LHCN-M2 (cell line): ENCODE measurements at regions not wholly inside any gene's neighbourhood (a gene's known extent, or its start where the extent isn't known, plus 50 kb on each side); places are given as distances from the start of the nearest gene placed in this dataset.

ENCODE experiments used
- DNase-seq: peaks from one replicate; pipeline ENCODE4 v3.0.0-alpha.2; 2012; ENCODE audit warnings: low read depth

GRCh38 chr9:88733651-88734421 lies 198.9 kb downstream of the NXNL2 start:
- DNase-seq = peak; percentile 37

- no peak for DNase-seq
These were observed 199.5 kb downstream of the NXNL2 start for GRCh38 chr9:88734527-88734926.

DNA sequence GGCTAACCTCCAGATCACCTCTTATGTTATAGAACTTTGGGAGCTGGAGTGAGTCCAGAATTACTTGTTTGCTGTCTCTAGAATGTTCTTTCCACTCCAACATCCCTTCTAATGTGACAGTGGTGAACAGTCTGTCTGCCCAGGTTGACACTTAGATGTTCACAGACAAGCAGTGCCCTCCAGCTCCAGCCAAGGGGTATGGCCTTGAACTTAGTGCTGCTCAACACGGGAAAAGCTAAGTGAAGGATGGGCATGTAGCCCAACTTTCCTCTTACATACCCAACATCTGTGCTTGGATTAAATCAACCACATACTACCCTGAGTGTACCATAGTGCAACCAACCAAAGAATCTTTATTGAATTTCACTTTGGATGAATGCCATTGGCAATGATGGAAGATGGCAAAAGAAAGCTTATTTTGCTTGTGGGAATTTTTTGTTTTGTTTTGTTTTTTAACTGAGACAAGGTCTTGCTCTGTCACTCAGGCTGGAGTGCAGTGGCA lies 201.2 kb downstream of the NXNL2 start:
- DNase-seq = peak; percentile 69

GRCh38 chr9:88737031-88737430 lies 202.1 kb downstream of the NXNL2 start:
- no peak for DNase-seq

GRCh38 chr9:88737876-88738275 lies 202.9 kb downstream of the NXNL2 start:
- no peak for DNase-seq

DNA sequence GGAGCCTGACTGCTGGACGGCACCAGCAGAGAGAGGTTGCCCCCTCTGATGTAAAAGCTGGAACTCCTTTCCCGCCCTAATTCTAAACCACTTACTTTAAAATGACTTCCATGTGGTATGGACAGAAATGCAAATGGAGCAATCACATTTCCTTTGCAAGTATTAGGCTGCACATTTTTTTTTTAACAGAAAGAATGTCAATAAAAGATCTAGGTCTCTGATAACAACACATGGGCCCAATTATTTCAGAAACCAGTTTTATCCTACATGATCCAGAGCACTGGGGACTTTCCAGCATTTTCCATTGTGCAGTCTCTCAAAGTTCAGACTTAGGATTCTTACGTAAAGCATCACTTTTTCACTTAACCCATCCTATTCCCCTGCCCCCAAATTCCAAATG lies 203.7 kb downstream of the NXNL2 start:
- no peak for DNase-seq

GRCh38 chr9:88739373-88739772 lies 204.4 kb downstream of the NXNL2 start:
- no peak for DNase-seq

- no peak for DNase-seq
These were observed 205.9 kb downstream of the NXNL2 start for GRCh38 chr9:88740844-88741243.

DNA sequence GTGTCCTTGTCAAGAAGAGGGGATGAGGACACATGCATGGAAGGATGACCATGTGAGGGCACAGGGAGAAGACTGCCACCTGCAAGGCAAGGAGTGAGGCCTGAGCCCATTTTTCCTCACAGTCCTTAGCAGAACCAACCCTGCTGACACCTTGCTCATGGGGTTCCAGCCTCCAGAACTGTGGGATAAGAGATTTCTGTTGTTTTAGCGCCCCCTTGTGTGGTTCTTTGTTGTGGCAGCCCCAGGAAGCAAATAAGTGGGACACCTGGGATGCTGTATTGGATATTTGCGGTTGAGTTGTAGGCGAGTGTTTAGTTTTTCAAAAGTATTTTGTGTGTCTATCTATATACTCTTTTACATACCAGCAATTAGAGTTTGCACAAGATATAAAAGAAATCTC lies 206.4 kb downstream of the NXNL2 start:
- DNase-seq = no peak

- DNase-seq = peak; percentile 81
These were observed 207.5 kb downstream of the NXNL2 start for GRCh38 chr9:88742483-88742882.

DNA sequence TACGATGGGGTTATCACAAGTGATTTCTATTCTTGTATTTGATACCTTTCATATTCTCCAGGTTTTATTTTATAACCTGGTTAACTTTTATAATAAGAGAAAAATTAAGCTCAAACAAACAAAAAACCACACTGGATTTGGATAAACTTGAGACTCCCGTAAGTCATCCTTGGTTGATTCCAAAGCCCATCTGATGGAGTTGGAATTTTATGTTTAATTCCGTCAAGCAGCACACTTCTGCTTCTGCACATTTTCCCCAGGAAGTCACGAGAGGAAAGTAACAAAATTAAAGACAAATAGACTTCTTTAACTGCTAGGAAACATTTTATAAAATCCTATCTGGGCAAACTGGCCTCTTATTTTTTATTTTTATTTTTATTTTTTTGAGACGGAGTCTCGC lies 207.9 kb downstream of the NXNL2 start:
- no peak for DNase-seq

DNA sequence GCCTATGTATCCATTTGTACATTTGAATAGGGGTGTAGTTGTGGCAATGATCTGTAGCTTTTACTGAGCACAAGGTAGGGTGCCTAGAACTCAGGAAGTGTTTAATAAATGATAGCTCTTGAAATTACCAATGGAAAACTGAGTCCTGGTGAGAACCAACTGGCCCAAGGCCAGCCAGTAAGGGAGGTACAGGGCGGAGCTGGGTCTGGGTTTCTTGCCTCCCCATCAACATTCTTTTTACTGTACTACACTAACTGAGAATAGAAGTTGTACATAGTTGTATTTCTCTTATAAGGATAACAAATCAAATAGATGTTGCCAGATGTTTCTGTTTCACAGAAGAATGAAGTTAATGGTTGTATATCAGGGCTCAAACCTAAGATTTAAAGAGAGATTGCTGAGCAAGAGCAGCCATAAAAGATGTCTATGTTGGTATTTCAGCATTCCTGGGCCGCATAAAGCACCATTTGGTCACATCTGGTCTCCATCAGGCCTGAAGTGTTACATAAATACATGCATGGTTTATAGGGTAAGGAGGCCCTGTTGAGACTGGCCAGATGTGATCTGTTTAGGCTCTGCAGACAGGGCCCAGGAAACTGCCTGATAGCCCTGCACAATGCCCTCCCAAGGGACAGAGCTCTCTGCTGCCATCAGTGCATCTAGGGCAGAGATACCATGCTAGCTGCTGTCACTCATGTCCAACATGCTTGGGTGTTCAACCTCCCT lies 210.5 kb downstream of the NXNL2 start:
- no peak for DNase-seq

DNA sequence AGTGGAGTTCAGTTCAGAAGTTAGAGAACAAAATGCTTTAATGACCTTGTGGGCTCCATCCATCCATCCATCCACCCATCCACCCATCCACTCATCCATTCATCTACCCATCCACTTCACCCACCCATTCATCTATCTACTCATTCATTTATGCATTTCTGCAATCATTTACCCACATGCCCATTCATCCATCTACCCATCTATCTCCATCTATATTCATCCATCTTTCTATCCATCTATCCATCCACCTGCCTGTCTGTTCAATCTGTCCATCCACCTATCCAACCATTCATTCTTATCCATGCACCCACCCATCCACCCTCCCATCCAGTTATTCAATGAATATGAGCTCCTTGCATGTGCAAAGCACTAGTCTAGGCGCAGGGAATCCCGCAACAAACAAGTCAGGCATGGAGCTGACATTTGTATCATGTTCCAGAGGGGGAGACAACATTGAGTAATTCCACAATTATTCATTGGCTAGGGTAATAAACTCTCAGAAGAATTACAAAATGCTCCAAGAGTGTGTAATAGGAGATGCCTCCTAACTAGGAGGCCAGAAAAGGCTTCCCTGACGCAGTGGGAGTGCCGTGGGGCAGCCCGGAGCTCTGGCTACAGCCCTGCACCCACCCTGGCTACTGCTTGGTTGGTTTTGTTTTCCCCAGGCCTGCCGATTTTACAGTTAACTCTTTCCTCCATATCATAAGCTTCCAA lies 211.2 kb downstream of the NXNL2 start:
- peak; percentile 76 for DNase-seq

DNA sequence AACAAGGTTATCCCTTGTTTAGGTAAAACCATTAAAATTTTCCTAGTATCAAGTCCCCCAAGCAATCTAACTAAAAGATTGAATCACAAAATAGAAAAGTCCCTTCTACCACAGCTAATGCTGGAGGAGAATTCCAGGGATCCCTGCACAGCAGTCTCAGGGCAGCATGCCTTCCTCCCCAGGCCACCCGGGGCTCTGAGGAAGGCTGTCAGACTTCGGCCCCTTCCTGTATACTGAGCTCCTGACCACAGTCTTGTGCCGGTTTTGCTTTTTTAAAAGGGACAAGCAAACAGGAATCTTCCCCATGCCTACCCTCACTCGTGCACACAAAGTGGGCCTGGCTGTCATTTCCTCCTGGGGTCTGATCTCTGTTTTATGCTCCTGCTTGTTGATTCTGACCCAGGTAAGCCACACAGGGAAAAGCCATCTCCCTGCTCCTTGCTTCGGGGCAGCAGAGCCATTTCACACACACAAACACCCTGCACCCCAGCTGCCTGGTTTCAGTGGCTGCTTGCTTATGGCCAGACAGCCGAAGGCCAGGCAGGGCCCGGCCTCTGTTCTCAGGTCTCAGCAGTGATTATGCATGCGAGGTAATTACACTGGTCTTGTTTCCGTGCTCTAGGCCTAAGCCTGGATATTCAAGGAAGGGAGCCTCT lies 211.9 kb downstream of the NXNL2 start:
- DNase-seq = no peak

- DNase-seq = peak; percentile 81
These were observed 212.8 kb downstream of the NXNL2 start for GRCh38 chr9:88747768-88748167.

GRCh38 chr9:88748566-88749261 lies 213.7 kb downstream of the NXNL2 start:
- peak; percentile 65 for DNase-seq

GRCh38 chr9:88749420-88749819 lies 214.4 kb downstream of the NXNL2 start:
- DNase-seq = no peak

GRCh38 chr9:88750832-88751360 lies 215.9 kb downstream of the NXNL2 start:
- DNase-seq = no peak

DNA sequence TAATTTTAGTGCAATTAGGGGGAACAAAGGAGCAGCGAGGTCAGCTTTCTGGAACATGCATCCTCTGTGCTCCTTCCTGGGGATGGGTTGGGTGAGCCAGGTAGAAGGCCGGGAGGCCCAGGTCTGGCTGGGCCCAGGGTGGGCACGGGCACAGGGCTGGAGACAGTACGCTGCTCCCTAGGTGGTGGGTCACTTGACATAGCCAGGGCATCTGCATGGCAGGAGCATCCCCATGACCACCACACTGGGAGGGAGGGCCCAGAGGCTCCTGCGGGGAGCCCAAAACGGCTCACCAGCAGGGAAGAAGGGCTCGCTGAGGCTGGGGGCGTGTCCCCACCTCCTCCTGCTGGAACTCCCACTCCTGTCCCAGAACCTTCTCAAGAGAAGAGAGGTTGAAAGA lies 216.8 kb downstream of the NXNL2 start:
- DNase-seq = no peak

DNA sequence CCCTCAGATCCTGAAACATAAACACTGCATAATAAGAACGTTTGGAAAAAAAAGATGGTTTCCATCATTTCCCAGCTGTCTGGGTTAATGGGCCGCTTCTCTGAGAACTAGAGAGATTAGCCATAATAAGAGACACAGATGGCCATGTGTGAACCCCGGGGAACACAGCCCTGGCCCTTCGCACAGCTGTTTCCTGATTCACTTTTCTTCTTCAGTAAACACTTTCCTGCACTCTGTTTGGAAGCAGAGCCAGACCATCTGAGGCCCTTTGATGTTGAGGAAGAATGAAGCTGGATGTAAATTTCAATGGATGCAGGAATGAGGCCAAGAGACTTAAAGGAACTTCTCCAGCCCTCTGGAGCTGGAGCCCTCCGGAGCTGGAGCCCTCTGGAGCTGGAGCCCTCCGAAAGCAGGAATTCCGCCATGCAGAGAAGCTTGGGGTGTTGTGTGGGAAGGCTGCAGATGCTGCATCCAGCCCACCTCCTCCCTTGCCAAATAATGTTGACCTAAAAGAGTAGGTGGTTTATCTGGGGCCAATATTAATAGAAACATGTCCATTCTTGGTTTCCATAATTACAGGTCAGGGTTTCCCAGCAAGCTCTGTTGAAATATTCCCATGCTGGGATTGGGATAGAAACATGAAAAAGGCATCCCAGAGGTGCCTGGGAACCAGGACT lies 218.9 kb downstream of the NXNL2 start:
- DNase-seq = no peak
